ENCODE measurements at regions not wholly inside any gene's neighbourhood (a gene's known extent, or its start where the extent isn't known, plus 50 kb on each side); places are given as distances from the start of the nearest gene placed in this dataset.
"Not testable (repeated sequence)": the region's sequence is repeated elsewhere in the genome, so short reads cannot be mapped to it uniquely, and the experiment has no call there.

GRCh38 chr9:126056312-126057021 is 270.2 kb upstream of the MVB12B start:
- no peak for DNase-seq (ENCODE audit: low spot score)

- DNase-seq (ENCODE audit: low spot score), result no peak
Observed at GRCh38 chr9:126057121-126057825, 269.4 kb upstream of the MVB12B start.

GRCh38 chr9:126058011-126058531 is 268.6 kb upstream of the MVB12B start:
- no peak for DNase-seq (ENCODE audit: low spot score)

GRCh38 chr9:126058591-126058990 is 268.0 kb upstream of the MVB12B start:
- DNase-seq (ENCODE audit: low spot score), result no peak

- DNase-seq (ENCODE audit: low spot score), result no peak
Observed at GRCh38 chr9:126061575-126061974, 265.1 kb upstream of the MVB12B start.

- no peak for DNase-seq (ENCODE audit: low spot score)
Observed at GRCh38 chr9:126062158-126062886, 264.3 kb upstream of the MVB12B start.

GRCh38 chr9:126063326-126063725 is 263.3 kb upstream of the MVB12B start:
- DNase-seq (ENCODE audit: low spot score), result no peak

GRCh38 chr9:126066131-126066530 is 260.5 kb upstream of the MVB12B start:
- DNase-seq (ENCODE audit: low spot score), result no peak

GRCh38 chr9:126067031-126067734 is 259.4 kb upstream of the MVB12B start:
- no peak for DNase-seq (ENCODE audit: low spot score)

GRCh38 chr9:126068534-126069230 is 257.9 kb upstream of the MVB12B start:
- DNase-seq (ENCODE audit: low spot score), result no peak

- DNase-seq (ENCODE audit: low spot score), result no peak
Observed at GRCh38 chr9:126069400-126069955, 257.2 kb upstream of the MVB12B start.

- DNase-seq (ENCODE audit: low spot score), result no peak
Observed at GRCh38 chr9:126070058-126070655, 256.5 kb upstream of the MVB12B start.

- no peak for DNase-seq (ENCODE audit: low spot score)
Observed at GRCh38 chr9:126071076-126071750, 255.4 kb upstream of the MVB12B start.

- DNase-seq (ENCODE audit: low spot score), result not testable (repeated sequence)
Observed at GRCh38 chr9:126077656-126078055, 249.0 kb upstream of the MVB12B start.

- no peak for DNase-seq (ENCODE audit: low spot score)
Observed at GRCh38 chr9:126080641-126081040, 246.0 kb upstream of the MVB12B start.

- no peak for DNase-seq (ENCODE audit: low spot score)
Observed at GRCh38 chr9:126081746-126082145, 244.9 kb upstream of the MVB12B start.

- no peak for DNase-seq (ENCODE audit: low spot score)
Observed at GRCh38 chr9:126084008-126084407, 242.6 kb upstream of the MVB12B start.

- DNase-seq (ENCODE audit: low spot score), result no peak
Observed at GRCh38 chr9:126084696-126085095, 241.9 kb upstream of the MVB12B start.

- no peak for DNase-seq (ENCODE audit: low spot score)
Observed at GRCh38 chr9:126085170-126085569, 241.5 kb upstream of the MVB12B start.

- no peak for DNase-seq (ENCODE audit: low spot score)
Observed at GRCh38 chr9:126088336-126088735, 238.3 kb upstream of the MVB12B start.

Measured in COLO829 (cell line).